ENCODE measurements at regions not wholly inside any gene's neighbourhood (a gene's known extent, or its start where the extent isn't known, plus 50 kb on each side); places are given as distances from the start of the nearest gene placed in this dataset.

- DNase-seq (ENCODE audit: low read depth, low spot score) = no peak
These were observed 272.5 kb downstream of the GADD45G start for GRCh38 chr9:89877051-89878002.

GRCh38 chr9:89878003-89878411 is 273.2 kb downstream of the GADD45G start:
- dilution Hi-C loops (cut with MboI; ENCODE audit: extremely low pct_ligation_motif_present, low sequenced_read_pairs) = no loop called here
- H3K27me3 ChIP-seq (ENCODE audit: control insufficient read depth, extremely low read depth, insufficient read depth, low read length) = no peaks in the 10 kb centered on the region

More at GRCh38 chr9:89877051-89878002, 272.5 kb downstream of the GADD45G start:
- Histone ChIP-seq H3K9me1 (ENCODE audit: control insufficient read depth, extremely low read depth, insufficient read depth, low read length) (no peaks in the 10 kb centered on the region), H4K20me1 (ENCODE audit: control insufficient read depth, extremely low read depth, insufficient read depth, low read length) (no peaks in the 10 kb centered on the region), H3K4me1 (ENCODE audit: control insufficient read depth, extremely low read depth, insufficient read depth, low read length) (no peaks in the 10 kb centered on the region), H3K36me3 (ENCODE audit: control insufficient read depth in 2 of 2, extremely low read depth in 1 of 2, insufficient read depth in 2 of 2, low read length in 2 of 2) (no peaks in the 10 kb centered on the region), H2AFZ (ENCODE audit: control insufficient read depth, low read length) (no peak overlapping the region), H3K27ac (ENCODE audit: control insufficient read depth, insufficient read depth, low read length) (no peak overlapping the region), H3K4me2 (ENCODE audit: control insufficient read depth, extremely low read depth, insufficient read depth, low read depth, low read length) (no peak overlapping the region), H3K9ac (ENCODE audit: control insufficient read depth, extremely low read depth, insufficient read depth, low read length) (no peak overlapping the region), H3K9me3 (ENCODE audit: control insufficient read depth, low read depth, low read length) (no peaks in the 10 kb centered on the region), H3K27me3 (ENCODE audit: control insufficient read depth, extremely low read depth, insufficient read depth, low read length) (no peaks in the 10 kb centered on the region), H3K79me2 (ENCODE audit: control insufficient read depth, insufficient read depth, low read length) (no peaks in the 10 kb centered on the region), H3K4me3 (ENCODE audit: control insufficient read depth in 2 of 3, extremely low read depth in 1 of 3, insufficient read depth in 2 of 3, low read depth in 1 of 3, low read length in 3 of 3) (no peak overlapping the region)
- dilution Hi-C loops (cut with MboI; ENCODE audit: extremely low pct_ligation_motif_present, low sequenced_read_pairs) = no loop called here
- TF ChIP-seq CTCF (optimal IDR thresholded peaks at IDR 0.05 in 1 of 3, IDR thresholded peaks at IDR 0.05 in 1 of 3, conservative IDR thresholded peaks at IDR 0.05 in 1 of 3; ENCODE audit: extremely low read depth in 1 of 3, insufficient read depth in 2 of 3, low read length in 3 of 3) = no peak
- no peak for TF ChIP-seq EZH2 (IDR thresholded peaks at IDR 0.05; ENCODE audit: low read length)
- no peak for FAIRE-seq

More at GRCh38 chr9:89878003-89878411, 273.2 kb downstream of the GADD45G start:
- H4K20me1 ChIP-seq (ENCODE audit: control insufficient read depth, extremely low read depth, insufficient read depth, low read length) = no peaks in the 10 kb centered on the region
- DNase-seq (ENCODE audit: low read depth, low spot score) = no peak
- no peaks in the 10 kb centered on the region for H3K9me1 ChIP-seq (ENCODE audit: control insufficient read depth, extremely low read depth, insufficient read depth, low read length)
- TF ChIP-seq CTCF (optimal IDR thresholded peaks at IDR 0.05 in 1 of 3, IDR thresholded peaks at IDR 0.05 in 1 of 3, conservative IDR thresholded peaks at IDR 0.05 in 1 of 3; ENCODE audit: extremely low read depth in 1 of 3, insufficient read depth in 2 of 3, low read length in 3 of 3) (no peak), EZH2 (IDR thresholded peaks at IDR 0.05; ENCODE audit: low read length) (no peak)
- H3K9me3 ChIP-seq (ENCODE audit: control insufficient read depth, low read depth, low read length) = peaks cover 2% of the 10 kb centered on the region
- no peaks in the 10 kb centered on the region for H3K36me3 ChIP-seq (ENCODE audit: control insufficient read depth in 2 of 2, extremely low read depth in 1 of 2, insufficient read depth in 2 of 2, low read length in 2 of 2)
- FAIRE-seq = no peak
- no peaks in the 10 kb centered on the region for H3K79me2 ChIP-seq (ENCODE audit: control insufficient read depth, insufficient read depth, low read length)
- no peak overlapping the region for H3K27ac ChIP-seq (ENCODE audit: control insufficient read depth, insufficient read depth, low read length)
- H3K9ac ChIP-seq (ENCODE audit: control insufficient read depth, extremely low read depth, insufficient read depth, low read length) = no peak overlapping the region
- H3K4me1 ChIP-seq (ENCODE audit: control insufficient read depth, extremely low read depth, insufficient read depth, low read length) = no peaks in the 10 kb centered on the region
- H3K4me3 ChIP-seq (ENCODE audit: control insufficient read depth in 2 of 3, extremely low read depth in 1 of 3, insufficient read depth in 2 of 3, low read depth in 1 of 3, low read length in 3 of 3) = no peak overlapping the region
- H3K4me2 ChIP-seq (ENCODE audit: control insufficient read depth, extremely low read depth, insufficient read depth, low read depth, low read length) = no peak overlapping the region
- no peak overlapping the region for H2AFZ ChIP-seq (ENCODE audit: control insufficient read depth, low read length)

Measured in keratinocyte (primary cell).